A549 (cell line): ENCODE measurements at regions not wholly inside any gene's neighbourhood (a gene's known extent, or its start where the extent isn't known, plus 50 kb on each side); places are given as distances from the start of the nearest gene placed in this dataset.

Experiments used
- ATAC-seq, 2 experiments: fragments of 200-7000 bp in 1 of 2; fragments of >200 bp in 1 of 2; cut with Nextera tagmentation in 1 of 2; cut with Tn5 transposase in 1 of 2; 3 replicates each; pipeline versions ENCODE4 v1.8.0 to v1.9.1; 2018 to 2020; ENCODE audit warnings: mild to moderate bottlenecking in 1 of 2, moderate library complexity in 1 of 2
- CTCF ChIA-PET: fragments of 300-600 bp; sonication (Branson Sonifier 250); formaldehyde crosslinking; extraction: SDS; loops from one replicate; lab custom pipeline; 2021; ENCODE audit warnings: antibody characterized with exemption, inconsistent platforms; lab: Yijun Ruan, JAX
- POLR2A ChIA-PET: fragments of 350-600 bp; formaldehyde crosslinking; extraction: SDS; loops from one replicate; lab custom pipeline; 2021; ENCODE audit warnings: antibody characterized with exemption, inconsistent platforms; lab: Yijun Ruan, JAX
- DNase-seq, 2 experiments: peaks; one replicate each; pipeline versions ENCODE4 v3.0.0 to v3.0.0-alpha.2; 2011 to 2016; ENCODE audit warnings: low read depth in 1 of 2, low spot score in 1 of 2
- FAIRE-seq: peaks from 2 replicates; lab custom pipeline; 2011; peaks lifted over from hg19 to GRCh38; lab: Jason Lieb, UNC
- H3K27ac ChIP-seq, 2 experiments: fragments of >200 bp; sonication (Bioruptor Twin); formaldehyde crosslinking; 3 replicates each; pipeline ENCODE4 v1.5.1; 2016 to 2017
- H3K4me1 ChIP-seq: fragments of >200 bp; sonication (Bioruptor Twin); formaldehyde crosslinking; 3 replicates; pipeline ENCODE4 v1.6.1; 2016
- H3K4me2 ChIP-seq: fragments of >200 bp; sonication (Bioruptor Twin); formaldehyde crosslinking; 3 replicates; pipeline ENCODE4 v1.6.1; 2016
- H3K4me3 ChIP-seq: fragments of >200 bp; sonication (Bioruptor Twin); formaldehyde crosslinking; 3 replicates; pipeline ENCODE4 v1.5.1; 2016
- H3K9me3 ChIP-seq: fragments of >200 bp; sonication (Bioruptor Twin); formaldehyde crosslinking; 3 replicates; pipeline ENCODE4 v1.6.1; 2016
- CBX8 ChIP-seq: fragments of 200-600 bp; sonication (generic); IDR thresholded peaks from 2 replicates; pipeline ENCODE4 v1.6.1; 2016
- CHD2 ChIP-seq: fragments of 150-350 bp; IDR thresholded peaks from 2 replicates; pipeline ENCODE4 v1.6.1; 2014; ENCODE audit warnings: low read length; ENCODE audit not compliant: partially characterized antibody
- CHD4 ChIP-seq: fragments of 200-600 bp; sonication (generic); IDR thresholded peaks from 2 replicates; pipeline ENCODE4 v1.6.1; 2016; ENCODE audit warnings: antibody characterized with exemption, mild to moderate bottlenecking, borderline replicate concordance
- CTCF ChIP-seq: fragments of >200 bp; sonication (Bioruptor Twin); formaldehyde crosslinking; IDR thresholded peaks from 3 replicates; pipeline ENCODE4 v1.5.1; 2016
- EP300 ChIP-seq, 2 experiments: fragments of >200 bp; sonication (Bioruptor Twin); formaldehyde crosslinking; IDR thresholded peaks; 2 replicates in 1 of 2; 3 replicates in 1 of 2; pipeline ENCODE4 v1.6.1; 2016 to 2017
- FOSL2 ChIP-seq, 2 experiments: fragments of 450-650 bp in 1 of 2; fragments of >200 bp in 1 of 2; sonication (Bioruptor Twin) in 1 of 2; formaldehyde crosslinking; IDR thresholded peaks; 2 replicates each; pipeline versions ENCODE4 v1.5.0 to v1.6.1; 2016 to 2020; ENCODE audit warnings: mild to moderate bottlenecking in 1 of 2, moderate library complexity in 1 of 2
- FOXS1 ChIP-seq: fragments of 250-450 bp; sonication (Bioruptor Pico); IDR thresholded peaks from 2 replicates; pipeline ENCODE4 v1.5.0; 2020; ENCODE audit warnings: mild to moderate bottlenecking, moderate library complexity
- GATA3 ChIP-seq: IDR thresholded peaks from 2 replicates; pipeline ENCODE4 v1.6.1; 2012; ENCODE audit warnings: borderline replicate concordance
- HES2 ChIP-seq: fragments of >200 bp; sonication (Bioruptor Twin); formaldehyde crosslinking; IDR thresholded peaks from 2 replicates; pipeline ENCODE4 v1.6.1; 2016
- HEYL ChIP-seq: fragments of 250-450 bp; sonication (Bioruptor Pico); IDR thresholded peaks from 2 replicates; pipeline ENCODE4 v1.8.0; 2021; ENCODE audit warnings: mild to moderate bottlenecking, moderate library complexity
- HOXB13 ChIP-seq: fragments of 250-450 bp; sonication (Bioruptor Pico); IDR thresholded peaks from 2 replicates; pipeline ENCODE4 v1.5.0; 2020; ENCODE audit warnings: low read depth, mild to moderate bottlenecking, moderate library complexity
- JUNB ChIP-seq: fragments of >200 bp; sonication (Bioruptor Twin); formaldehyde crosslinking; IDR thresholded peaks from 2 replicates; pipeline ENCODE4 v1.6.1; 2016
- KDM1A ChIP-seq: fragments of 200-600 bp; sonication (generic); IDR thresholded peaks from 2 replicates; pipeline ENCODE4 v1.6.1; 2016; ENCODE audit warnings: low read depth, mild to moderate bottlenecking
- KDM5A ChIP-seq: fragments of 200-600 bp; sonication (generic); IDR thresholded peaks from 2 replicates; pipeline ENCODE4 v1.6.1; 2016; ENCODE audit warnings: antibody characterized with exemption, mild to moderate bottlenecking
- MAFK ChIP-seq: fragments of 450-650 bp; IDR thresholded peaks from 2 replicates; pipeline ENCODE4 v1.6.1; 2014; ENCODE audit not compliant: partially characterized antibody
- MAZ ChIP-seq: fragments of 150-350 bp; IDR thresholded peaks from 2 replicates; pipeline ENCODE4 v1.6.1; 2014; ENCODE audit warnings: antibody characterized with exemption, low read depth, low read length, borderline replicate concordance
- MYC ChIP-seq: IDR thresholded peaks from 2 replicates; pipeline ENCODE4 v1.6.1; 2012; ENCODE audit warnings: mild to moderate bottlenecking, inconsistent platforms, low read length, improper control_type of control experiment, borderline replicate concordance
- NPAS2 ChIP-seq: fragments of 250-450 bp; sonication (Bioruptor Pico); IDR thresholded peaks from 2 replicates; pipeline ENCODE4 v1.8.0; 2022; ENCODE audit warnings: mild to moderate bottlenecking, moderate library complexity, borderline replicate concordance
- POLR2A ChIP-seq: IDR thresholded peaks from 2 replicates; pipeline ENCODE4 v1.6.1; 2012; ENCODE audit warnings: mild to moderate bottlenecking, low read length
- RFX5 ChIP-seq: fragments of 450-650 bp; IDR thresholded peaks from 2 replicates; pipeline ENCODE4 v1.7.1; 2014; ENCODE audit warnings: antibody characterized with exemption, mild to moderate bottlenecking, moderate library complexity
- RNF2 ChIP-seq: fragments of 200-600 bp; sonication (generic); IDR thresholded peaks from 2 replicates; pipeline ENCODE4 v1.6.1; 2016; ENCODE audit warnings: low read depth, mild to moderate bottlenecking, antibody characterized with exemption, moderate library complexity, borderline replicate concordance
- SREBF2 ChIP-seq: fragments of 450-650 bp; IDR thresholded peaks from 2 replicates; pipeline ENCODE4 v1.6.1; 2014; ENCODE audit warnings: mild to moderate bottlenecking, moderate library complexity
- ZC3H11A ChIP-seq: fragments of 450-650 bp; IDR thresholded peaks from 2 replicates; pipeline ENCODE4 v1.6.1; 2014; ENCODE audit warnings: antibody characterized with exemption, mild to moderate bottlenecking
- ZFP36 ChIP-seq: fragments of 450-650 bp; IDR thresholded peaks from 2 replicates; pipeline ENCODE4 v1.6.1; 2014; ENCODE audit warnings: borderline replicate concordance; ENCODE audit not compliant: partially characterized antibody
- WGBS: methylation state at CpG from one replicate; pipeline ENCODE4 v1.1.6; 2017; ENCODE audit errors: missing lambda C conversion rate; 5-methylcytosine and 5-hydroxymethylcytosine counted together
- TF ChIP-seq, protein P1 (sequence below): IDR thresholded peaks from 2 replicates; pipeline ENCODE4 v1.6.1; 2012; ENCODE audit warnings: low read depth, borderline replicate concordance

GRCh38 chr4:83890231-83890630 is 354.3 kb downstream of the GPAT3 start:
- Histone ChIP-seq H3K9me3 (peaks cover 8% of the 10 kb centered on the region; the same call in 1 of the 3 replicates), H3K4me2 (peak overlapping the region; percentile 62), H3K27ac (peak overlapping the region; percentile 33 to 52; a peak in 2 of 6 replicates), H3K4me1 (peaks cover 18% of the 10 kb centered on the region), H3K4me3 (no peak overlapping the region)
- ChIA-PET POLR2A (no interaction called here), CTCF (no interaction called here)
- TF ChIP-seq GATA3 = no peak
- no peak for TF ChIP-seq KDM5A
- TF ChIP-seq NPAS2 (CRISPR knock-in tag) = no peak
- TF ChIP-seq RNF2 = no peak
- no peak for TF ChIP-seq CBX8
- TF ChIP-seq RFX5 = no peak
- TF ChIP-seq, protein P1, sequence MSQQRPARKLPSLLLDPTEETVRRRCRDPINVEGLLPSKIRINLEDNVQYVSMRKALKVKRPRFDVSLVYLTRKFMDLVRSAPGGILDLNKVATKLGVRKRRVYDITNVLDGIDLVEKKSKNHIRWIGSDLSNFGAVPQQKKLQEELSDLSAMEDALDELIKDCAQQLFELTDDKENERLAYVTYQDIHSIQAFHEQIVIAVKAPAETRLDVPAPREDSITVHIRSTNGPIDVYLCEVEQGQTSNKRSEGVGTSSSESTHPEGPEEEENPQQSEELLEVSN = no peak
- no peak for TF ChIP-seq CHD2
- no peak for TF ChIP-seq SREBF2
- TF ChIP-seq JUNB = no peak
- TF ChIP-seq HES2 = no peak
- no peak for TF ChIP-seq MAFK
- no peak for TF ChIP-seq ZFP36
- FAIRE-seq (no peak), ATAC-seq (no peak), DNase-seq (peak in 1 of 2 experiments; percentile 10)
- 20% methylated on average over 2 of the region's 2 CpGs for WGBS

DNA sequence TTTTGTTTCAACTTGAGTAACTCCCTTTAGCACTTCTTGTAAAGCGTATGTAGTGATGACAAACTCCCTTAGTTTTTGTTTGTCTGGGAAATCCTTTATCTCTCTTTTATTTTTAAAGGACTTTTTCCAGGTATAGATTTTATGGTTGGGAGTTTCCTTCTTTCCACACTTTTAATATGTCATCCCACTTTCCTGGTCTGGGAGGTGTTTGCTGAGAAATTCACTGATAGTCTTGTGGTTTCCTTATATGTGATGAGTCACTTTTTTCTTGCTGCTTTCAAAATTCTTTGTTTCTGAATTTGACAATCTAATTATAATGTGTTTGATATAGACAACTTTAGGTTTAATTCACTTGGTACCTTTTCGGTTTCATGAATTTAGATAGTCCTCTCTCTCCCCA is 353.9 kb downstream of the GPAT3 start:
- ATAC-seq = peak in 1 of 2 experiments; percentile 53; a peak in 2 of 6 replicates
- POLR2A ChIA-PET = no interaction called here
- TF ChIP-seq HOXB13 (no peak), FOSL2 (IDR thresholded peaks at IDR 0.05) (0 out of 2 replicates have a peak, but pooled peaks have one; percentile 19), FOSL2 (CRISPR knock-in tag; IDR thresholded peaks at IDR 0.05) (peak; percentile 81)
- TF ChIP-seq, all 56 proteins: peak for 1
- FAIRE-seq = no peak
- peak; percentile 2 to 45 for DNase-seq
- Histone ChIP-seq H3K4me3 (no peak overlapping the region), H3K9me3 (peaks cover 8% of the 10 kb centered on the region; the same call in 1 of the 3 replicates), H3K27ac (peak overlapping the region in 1 of 2 experiments; percentile 52; a peak in 2 of 6 replicates), H3K4me1 (peaks cover 18% of the 10 kb centered on the region), H3K4me2 (peak overlapping the region; percentile 62)
- 19% methylated on average over 2 of the region's 2 CpGs for WGBS
- CTCF ChIA-PET = no interaction called here

- WGBS = 76% methylated on average over 6 of the region's 6 CpGs
- peaks cover 8% of the 10 kb centered on the region; the same call in 1 of the 3 replicates for H3K9me3 ChIP-seq
- DNase-seq (no peak), ATAC-seq (no peak), FAIRE-seq (no peak)
- ChIA-PET CTCF (no interaction called here), POLR2A (no interaction called here)
- H3K27ac ChIP-seq = no peak overlapping the region
- TF ChIP-seq MAZ = no peak
- no peak for TF ChIP-seq MAFK
- TF ChIP-seq FOXS1 = no peak
- no peak for TF ChIP-seq CHD4
- no peak for TF ChIP-seq KDM1A
- TF ChIP-seq POLR2A = no peak
- no peak for TF ChIP-seq EP300 (IDR thresholded peaks at IDR 0.05)
- no peak for TF ChIP-seq HEYL (CRISPR knock-in tag)
- no peak for TF ChIP-seq RFX5
- no peak for TF ChIP-seq MYC
- TF ChIP-seq FOSL2 (IDR thresholded peaks at IDR 0.05) = no peak
- TF ChIP-seq FOSL2 (CRISPR knock-in tag; IDR thresholded peaks at IDR 0.05) = no peak
- no peak for TF ChIP-seq CTCF
- TF ChIP-seq ZC3H11A = no peak
- H3K4me2 ChIP-seq = no peak overlapping the region
- H3K4me3 ChIP-seq = no peak overlapping the region
- H3K4me1 ChIP-seq = peaks cover 12% of the 10 kb centered on the region
These were observed 349.6 kb downstream of the GPAT3 start for GRCh38 chr4:83885256-83886182.
